DND-41 (cell line): ENCODE measurements at regions not wholly inside any gene's neighbourhood (a gene's known extent, or its start where the extent isn't known, plus 50 kb on each side); places are given as distances from the start of the nearest gene placed in this dataset.

ENCODE experiments used
- CTCF ChIP-seq: IDR thresholded peaks from 2 replicates; pipeline ENCODE4 v1.5.1; 2012; ENCODE audit warnings: borderline replicate concordance, low read length, moderate library complexity, mild to moderate bottlenecking; ENCODE audit not compliant: poor library complexity, severe bottlenecking; ENCODE audit errors: extremely low read depth
- EZH2 ChIP-seq: IDR thresholded peaks from 3 replicates; pipeline ENCODE4 v1.6.1; 2012; ENCODE audit warnings: borderline replicate concordance, low read depth, mild to moderate bottlenecking, moderate library complexity, low read length, inconsistent platforms; ENCODE audit not compliant: severe bottlenecking

DNA sequence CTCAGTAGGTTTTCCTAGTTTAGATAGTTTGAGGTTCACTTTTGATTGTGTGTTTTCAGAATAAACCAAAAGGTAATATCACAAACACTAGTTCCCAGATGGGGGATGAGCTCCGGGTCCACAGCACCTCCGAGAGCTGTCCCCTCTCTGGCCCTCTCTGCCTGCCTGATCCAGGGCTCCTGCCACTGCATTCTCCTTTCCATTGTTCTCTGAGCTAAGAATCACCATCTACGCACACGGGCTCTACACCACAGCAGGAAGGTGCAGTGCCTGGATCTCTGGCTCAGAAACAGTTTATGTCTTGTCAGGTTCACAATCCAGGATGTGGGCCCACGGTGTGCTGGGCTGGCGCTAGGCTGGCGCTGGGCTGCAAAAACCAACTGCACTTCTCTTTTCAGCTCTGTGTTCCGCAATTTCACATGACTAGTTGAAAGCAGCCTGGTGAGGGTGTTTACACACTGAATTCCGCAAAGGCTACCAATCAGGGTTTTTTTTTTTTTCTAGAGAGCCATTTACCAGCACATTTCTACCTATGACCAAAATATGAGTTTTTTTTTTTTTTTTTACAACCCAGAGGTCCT lies 167.5 kb downstream of the SOD2 start:
- TF ChIP-seq CTCF (no peak), EZH2 (no peak)
